HG02759 (cell line): ENCODE measurements at regions not wholly inside any gene's neighbourhood (a gene's known extent, or its start where the extent isn't known, plus 50 kb on each side); places are given as distances from the start of the nearest gene placed in this dataset.

Experiments used
- ATAC-seq: cut with Tn5 transposase; IDR thresholded peaks from one replicate; pipeline ENCODE4 v1.9.1; 2021; ENCODE audit warnings: mild to moderate bottlenecking, moderate library complexity; ENCODE audit not compliant: unreplicated experiment

DNA sequence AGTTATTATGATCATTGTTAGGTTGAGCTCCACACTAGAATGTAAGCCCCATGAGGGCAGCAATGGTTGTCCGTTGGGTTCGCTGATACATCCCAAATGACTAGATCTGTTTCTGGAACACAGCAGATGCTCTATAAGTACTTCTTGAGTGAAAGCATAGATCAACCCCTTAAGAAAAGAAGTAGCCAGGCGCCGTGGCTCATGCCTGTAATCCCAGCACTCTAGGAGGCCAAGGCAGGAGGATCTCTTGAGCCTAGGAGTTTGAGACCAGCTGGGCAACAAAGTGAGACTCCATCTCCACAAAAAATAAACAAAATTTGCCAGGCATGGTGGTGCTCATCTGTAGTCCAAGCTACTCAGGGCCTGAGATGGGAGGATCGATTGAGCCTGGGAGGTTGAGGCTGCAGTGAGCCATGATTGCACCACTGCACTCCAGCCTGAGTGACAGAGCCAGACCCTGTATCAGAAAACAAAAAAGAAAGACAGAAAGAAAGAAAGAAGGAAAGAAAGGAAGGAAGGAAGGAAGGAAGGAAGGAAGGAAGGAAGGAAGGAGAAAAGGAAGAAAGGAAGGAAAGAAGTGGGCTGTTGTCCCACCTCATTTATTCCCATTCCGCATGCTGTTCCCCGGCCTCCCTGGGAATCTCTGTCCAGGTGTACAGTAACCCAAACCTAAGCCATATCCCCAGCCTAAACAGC lies 54.4 kb upstream of the RPL38 start:
- ATAC-seq = no peak

DNA sequence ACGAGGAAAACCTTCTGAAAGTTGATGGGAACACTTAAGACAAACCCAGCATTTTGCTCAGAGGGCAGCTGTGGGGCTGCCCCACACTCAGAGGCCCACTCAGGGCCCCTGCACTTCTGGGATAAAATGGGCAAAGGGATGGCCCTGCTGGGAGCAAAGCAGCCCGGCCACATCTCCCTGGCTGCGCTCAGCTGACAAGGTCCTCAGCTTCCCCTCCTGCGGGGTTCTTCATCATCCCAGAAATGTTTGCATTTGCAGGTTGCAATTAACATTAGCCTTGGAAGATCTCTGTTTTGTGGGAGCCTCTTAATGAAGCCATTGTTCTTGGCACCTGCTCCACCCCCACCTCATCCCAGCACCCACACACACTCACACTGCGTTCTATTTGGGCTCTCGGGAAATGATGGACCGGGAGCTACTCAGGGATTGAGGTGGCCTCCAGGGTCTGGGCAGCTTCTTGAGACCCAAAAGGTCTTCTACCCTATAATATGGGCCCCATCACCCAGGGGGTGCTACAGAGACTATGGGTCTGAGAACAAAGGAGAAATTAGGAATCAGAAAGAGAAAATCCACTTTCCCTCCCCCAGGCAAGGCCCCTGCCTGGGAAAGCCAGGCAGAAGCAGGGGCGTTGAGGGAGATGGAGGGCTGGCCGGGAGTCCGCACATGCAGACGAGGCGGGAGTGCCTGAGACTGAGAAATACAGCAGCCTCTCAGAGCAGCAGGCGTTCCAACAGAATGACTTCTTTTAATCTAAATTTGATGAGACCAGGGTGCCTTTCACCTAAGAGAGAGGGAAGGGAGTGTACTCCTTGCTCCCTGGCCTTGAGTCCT lies 53.7 kb upstream of the RPL38 start:
- ATAC-seq = no peak

DNA sequence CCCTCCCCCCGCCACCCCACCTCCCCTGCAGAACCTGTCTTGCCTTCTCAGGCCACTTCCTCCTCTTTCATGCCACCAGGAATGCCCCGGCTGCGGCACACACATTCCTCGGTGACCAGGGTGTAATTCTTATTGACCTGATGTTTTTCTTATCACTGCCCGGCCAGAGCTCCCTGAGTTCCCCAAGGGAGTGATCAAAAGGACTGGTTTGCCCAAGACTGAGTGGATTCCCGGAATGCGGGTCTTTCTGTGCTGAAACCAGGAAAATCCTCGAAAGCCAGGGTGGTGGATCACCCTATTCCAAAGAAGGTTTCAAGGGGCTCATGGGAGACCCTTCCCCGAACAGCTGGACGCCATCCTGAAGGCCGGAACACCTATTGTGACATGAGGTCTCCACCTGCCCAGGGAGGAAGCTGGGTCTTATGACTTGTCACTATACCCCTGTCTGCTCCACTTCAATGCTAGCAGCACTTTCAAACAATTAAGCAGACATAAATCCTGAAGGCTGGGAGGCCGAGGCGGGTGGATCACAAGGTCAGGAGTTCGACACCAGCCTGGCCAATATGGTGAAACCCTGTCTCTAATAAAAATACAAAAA lies 53.0 kb upstream of the RPL38 start:
- ATAC-seq = no peak

DNA sequence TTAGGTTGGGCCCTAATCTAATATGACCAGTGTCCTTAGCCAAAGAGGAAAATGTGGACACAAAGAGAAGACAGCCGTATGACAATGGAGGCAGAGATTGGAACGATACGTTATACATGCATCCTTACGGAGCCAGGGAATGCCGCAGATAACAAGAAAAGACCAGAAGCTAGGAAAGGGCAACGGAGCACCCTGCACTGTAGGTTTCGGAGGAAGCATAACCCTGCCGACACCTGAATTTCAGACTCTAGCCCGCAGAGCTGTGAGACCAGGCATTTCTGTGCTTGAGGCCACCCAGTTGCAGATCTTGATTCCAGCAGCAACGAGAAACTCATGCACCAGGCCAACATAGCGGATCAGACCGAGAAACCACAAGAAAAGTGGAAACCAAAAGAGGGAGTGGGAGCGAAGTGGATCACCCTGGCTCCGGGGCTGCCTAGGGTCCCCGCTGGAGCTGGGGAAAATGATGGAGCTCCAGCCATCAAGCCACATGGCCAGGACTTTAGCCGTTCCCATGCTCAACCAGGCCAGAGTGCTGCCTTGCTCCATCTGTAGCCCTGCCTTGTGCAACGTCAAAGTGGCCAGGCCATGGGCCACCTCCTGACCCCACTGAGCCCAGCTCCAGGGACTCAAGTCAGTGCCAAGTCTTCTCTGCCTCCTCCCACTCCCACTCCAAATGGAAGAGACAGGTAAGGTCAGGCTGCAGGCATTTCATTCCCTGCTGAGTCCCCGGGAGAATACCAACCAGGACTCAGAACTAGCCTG lies 51.7 kb upstream of the RPL38 start:
- no peak for ATAC-seq

DNA sequence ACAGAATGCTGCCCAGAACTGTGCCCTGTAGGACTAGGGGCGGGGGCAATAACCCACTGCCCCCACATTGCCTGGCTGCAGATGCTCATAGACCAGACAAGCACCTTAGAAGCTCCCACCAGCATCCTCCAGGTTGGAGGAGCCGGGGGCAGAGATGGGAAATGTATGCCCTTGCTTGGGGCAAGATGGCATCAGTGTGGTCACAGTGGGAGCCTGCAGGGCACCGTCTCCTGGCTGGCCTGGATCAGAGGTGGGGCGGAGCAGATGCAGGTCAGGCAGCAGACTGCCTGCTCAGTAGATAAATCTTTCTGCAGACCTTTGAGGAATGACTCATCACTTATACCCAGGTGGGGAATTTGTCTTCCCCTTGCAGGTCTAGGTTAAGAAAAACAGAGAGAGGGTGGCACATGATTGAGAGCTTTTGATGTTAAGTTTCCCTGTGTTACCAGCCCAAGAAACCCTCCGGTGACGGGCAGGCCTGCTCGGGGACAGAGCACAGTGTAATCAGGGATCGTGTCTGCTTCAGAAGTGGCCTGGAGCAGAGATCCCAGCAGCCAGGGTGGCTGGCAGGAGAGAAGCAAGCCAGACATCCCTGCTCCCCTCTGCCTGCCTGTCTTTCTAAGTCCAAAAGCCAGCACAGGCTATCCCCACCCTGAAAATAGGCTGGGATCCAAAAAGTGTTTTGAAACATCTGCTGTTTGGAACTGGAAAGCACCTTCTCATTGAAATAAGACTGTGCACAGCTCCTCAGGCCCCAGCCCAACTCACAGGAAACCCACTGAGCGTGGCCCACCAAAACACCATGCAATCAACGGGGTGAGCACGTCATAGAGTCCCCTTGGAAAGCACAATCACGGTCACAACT lies 50.7 kb upstream of the RPL38 start:
- no peak for ATAC-seq

DNA sequence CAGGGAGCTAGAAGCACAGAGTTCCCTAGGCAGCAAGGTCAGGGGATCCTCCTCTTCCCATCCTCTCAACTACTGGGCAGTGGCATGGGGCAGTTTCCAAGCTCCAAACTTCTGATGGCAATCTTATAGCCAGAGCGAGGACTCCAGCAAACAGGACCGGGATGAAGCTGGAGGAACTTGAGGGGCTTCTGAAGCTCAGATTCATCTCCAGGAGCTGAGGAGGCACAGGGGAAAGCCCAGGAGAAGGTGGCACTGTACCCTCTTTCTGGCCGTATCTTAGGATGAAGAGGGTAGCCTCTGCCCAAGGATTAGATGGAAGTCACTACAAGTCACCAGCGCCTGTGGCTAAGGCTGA lies 50.0 kb upstream of the RPL38 start:
- ATAC-seq = no peak
